ENCODE measurements at regions not wholly inside any gene's neighbourhood (a gene's known extent, or its start where the extent isn't known, plus 50 kb on each side); places are given as distances from the start of the nearest gene placed in this dataset.
"Not testable (repeated sequence)": the region's sequence is repeated elsewhere in the genome, so short reads cannot be mapped to it uniquely, and the experiment has no call there.

DNA sequence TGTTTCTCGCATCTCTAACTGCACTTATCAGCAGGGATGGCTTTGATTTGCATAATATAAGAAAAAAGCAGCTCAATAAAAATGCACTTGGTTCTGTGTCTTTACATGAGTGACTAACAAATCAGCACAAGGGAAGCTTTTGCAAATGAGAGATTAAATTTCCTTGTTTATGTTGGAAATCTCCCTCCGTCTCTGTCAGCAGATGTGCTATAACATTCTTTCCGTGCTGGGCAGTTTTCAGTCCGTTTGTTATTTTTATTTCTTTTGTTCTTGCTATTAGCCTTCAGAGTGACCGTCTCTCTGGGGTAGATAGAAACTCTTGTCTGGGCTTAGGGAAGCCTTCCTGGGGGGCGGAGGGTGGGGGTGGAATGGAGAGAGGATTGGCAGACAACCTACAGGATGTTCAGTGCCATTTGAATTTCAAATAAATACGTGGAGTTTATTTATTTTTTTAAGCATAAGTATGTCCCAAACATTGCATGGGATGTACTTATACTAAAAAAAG, 96.0 kb downstream of the GATA3 start:
- H3K27me3 ChIP-seq (ENCODE audit: control insufficient read depth, insufficient read depth): no peaks in the 10 kb centered on the region
- ATAC-seq (no peak), DNase-seq (no peak)
- no peaks in the 10 kb centered on the region for H3K9me3 ChIP-seq (ENCODE audit: control insufficient read depth, low read length)
- no peaks in the 10 kb centered on the region for H3K4me1 ChIP-seq (ENCODE audit: control insufficient read depth, insufficient read depth, low read length)
- no peak overlapping the region for H3K4me3 ChIP-seq (ENCODE audit: low read length)
- intact Hi-C loops (cut with DNase I): no loop called here
- no peak overlapping the region for H3K27ac ChIP-seq (ENCODE audit: low read length)
- 44% methylated on average over 7 of the region's 7 CpGs for WGBS

DNA sequence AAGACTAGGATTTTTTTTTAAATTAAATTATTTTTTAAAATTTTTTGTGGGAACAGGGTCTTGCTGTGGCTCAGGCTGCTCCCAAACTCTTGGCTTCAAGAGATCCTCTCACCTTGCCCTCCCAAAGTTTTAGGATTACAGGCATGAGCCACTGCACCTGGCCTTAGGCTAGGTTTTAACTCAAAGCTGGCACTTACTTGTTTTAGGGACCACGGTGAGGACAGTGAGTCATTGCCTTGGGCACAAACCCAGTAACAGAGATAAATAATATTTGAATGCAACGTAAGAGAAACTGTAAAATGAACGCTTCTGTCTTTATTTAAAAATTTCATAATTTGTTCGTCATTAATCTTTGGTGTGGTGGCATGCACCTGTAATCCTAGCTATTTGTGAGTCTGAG, 96.6 kb downstream of the GATA3 start:
- intact Hi-C loops (cut with DNase I): no loop called here
- no peaks in the 10 kb centered on the region for H3K4me1 ChIP-seq (ENCODE audit: control insufficient read depth, insufficient read depth, low read length)
- no peaks in the 10 kb centered on the region for H3K27me3 ChIP-seq (ENCODE audit: control insufficient read depth, insufficient read depth)
- no peak overlapping the region for H3K27ac ChIP-seq (ENCODE audit: low read length)
- no peak for DNase-seq
- H3K9me3 ChIP-seq (ENCODE audit: control insufficient read depth, low read length): no peaks in the 10 kb centered on the region
- WGBS: 74% methylated on average over 4 of the region's 4 CpGs
- no peak for ATAC-seq
- no peak overlapping the region for H3K4me3 ChIP-seq (ENCODE audit: low read length)

DNA sequence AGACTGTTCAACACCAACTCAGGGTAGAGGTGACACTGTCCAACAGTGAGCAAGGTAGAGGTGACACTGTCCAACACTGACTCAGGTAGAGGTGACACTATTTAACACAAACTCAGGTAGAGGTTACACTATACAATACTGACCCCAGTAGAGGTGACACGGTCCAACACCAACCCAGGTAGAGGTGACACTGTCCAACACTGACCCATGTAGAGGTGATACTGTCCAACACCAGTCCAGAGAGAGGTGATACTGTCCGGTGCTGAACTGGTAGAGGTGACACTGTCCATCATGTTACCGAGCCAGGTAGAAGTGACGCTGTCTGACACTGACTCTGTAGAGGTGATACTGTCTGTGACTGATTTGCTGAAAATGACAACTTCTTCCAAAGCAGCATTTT, 102.4 kb downstream of the GATA3 start:
- no peaks in the 10 kb centered on the region for H3K9me3 ChIP-seq (ENCODE audit: control insufficient read depth, low read length)
- intact Hi-C loops (cut with DNase I): no loop called here
- DNase-seq (no peak), ATAC-seq (no peak)
- no peaks in the 10 kb centered on the region for H3K27me3 ChIP-seq (ENCODE audit: control insufficient read depth, insufficient read depth)
- H3K4me1 ChIP-seq (ENCODE audit: control insufficient read depth, insufficient read depth, low read length): no peaks in the 10 kb centered on the region
- no peak overlapping the region for H3K4me3 ChIP-seq (ENCODE audit: low read length)
- 95% methylated on average over 4 of the region's 4 CpGs for WGBS
- no peak overlapping the region for H3K27ac ChIP-seq (ENCODE audit: low read length)

DNA sequence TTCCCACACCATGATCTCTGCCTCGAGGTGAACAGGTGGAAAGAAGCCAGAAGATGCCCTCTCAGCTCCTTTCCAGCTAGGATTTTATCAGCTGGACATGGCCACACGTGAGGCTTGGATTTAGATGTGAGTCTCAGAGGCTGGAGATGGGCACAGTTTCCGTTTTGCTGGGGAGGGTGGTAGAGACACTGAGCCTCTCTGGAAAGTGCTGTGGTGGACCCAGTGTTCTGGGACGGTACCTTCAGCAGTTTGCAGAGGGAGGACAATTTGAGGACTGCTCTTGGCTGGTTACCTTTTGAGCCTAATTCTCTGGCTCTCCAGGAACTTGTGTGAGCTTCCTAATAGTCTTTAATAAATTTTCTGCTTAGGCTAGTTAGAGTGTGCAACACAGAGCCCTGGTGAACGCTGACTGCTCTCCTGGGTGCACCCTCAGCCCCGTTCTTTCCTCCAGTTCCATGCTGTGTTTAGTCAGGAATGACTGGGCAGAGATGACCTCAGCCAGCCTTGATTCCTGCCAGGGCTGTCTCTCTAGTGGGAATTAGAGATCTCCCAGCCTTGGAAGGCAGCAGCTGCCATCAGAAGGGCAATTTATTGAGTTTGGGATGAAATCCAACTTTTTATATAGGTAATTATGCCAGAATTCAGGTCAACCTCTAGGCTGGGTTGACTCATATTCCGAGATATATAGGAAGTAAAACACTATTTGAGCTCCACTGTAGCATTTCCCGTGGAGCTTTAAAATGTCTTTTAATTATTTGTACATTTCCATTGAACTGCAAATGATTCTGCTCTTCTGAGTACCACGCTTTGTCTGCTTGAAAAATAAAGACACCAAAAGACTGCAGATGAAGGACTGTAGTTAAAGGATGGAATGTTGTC, 103.9 kb downstream of the GATA3 start:
- intact Hi-C loops (cut with DNase I): no loop called here
- no peaks in the 10 kb centered on the region for H3K27me3 ChIP-seq (ENCODE audit: control insufficient read depth, insufficient read depth)
- H3K9me3 ChIP-seq (ENCODE audit: control insufficient read depth, low read length): no peaks in the 10 kb centered on the region
- no peak overlapping the region for H3K4me3 ChIP-seq (ENCODE audit: low read length)
- no peaks in the 10 kb centered on the region for H3K4me1 ChIP-seq (ENCODE audit: control insufficient read depth, insufficient read depth, low read length)
- WGBS: 57% methylated on average over 9 of the region's 9 CpGs
- no peak overlapping the region for H3K27ac ChIP-seq (ENCODE audit: low read length)
- DNase-seq (no peak), ATAC-seq (no peak)

DNA sequence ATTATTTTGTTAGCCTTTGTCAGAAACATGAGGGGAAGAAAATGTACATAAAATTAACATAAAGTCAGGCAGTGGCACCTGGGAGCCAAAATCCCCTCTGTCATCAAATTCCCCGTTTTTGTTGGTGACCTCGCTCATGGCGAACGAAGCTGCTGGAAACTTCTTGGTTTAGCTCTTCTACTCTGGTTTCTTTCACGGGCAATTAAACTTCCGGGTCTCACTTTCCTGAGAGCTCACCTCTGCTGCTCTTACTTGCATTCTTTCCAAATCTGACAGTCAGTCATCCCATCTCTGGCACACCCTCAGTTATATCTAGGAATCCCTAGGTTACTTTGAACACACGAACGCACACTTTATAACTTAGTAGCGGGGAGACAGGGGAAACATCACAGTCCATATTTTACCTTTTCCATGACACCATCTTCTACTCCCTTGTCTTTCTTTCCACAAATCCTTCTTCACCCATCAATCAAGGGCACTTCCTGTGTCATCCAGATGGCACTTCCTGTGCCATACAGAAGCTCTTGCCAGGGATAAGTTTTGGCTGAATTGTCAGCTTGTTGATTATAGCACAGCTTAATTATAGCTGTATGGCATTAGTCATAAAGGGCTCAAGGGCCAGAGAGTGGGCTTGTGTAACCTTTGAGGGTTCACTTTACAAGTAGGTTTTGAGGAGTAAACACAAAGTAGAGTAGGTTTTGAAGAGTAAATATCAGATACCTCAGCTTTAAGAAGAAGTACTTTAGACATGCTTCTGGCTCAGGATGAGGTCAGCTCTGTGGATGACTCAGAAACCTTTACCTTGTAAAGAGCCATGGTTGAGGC, 105.1 kb downstream of the GATA3 start:
- H3K4me1 ChIP-seq (ENCODE audit: control insufficient read depth, insufficient read depth, low read length): no peaks in the 10 kb centered on the region
- no peak overlapping the region for H3K27ac ChIP-seq (ENCODE audit: low read length)
- 75% methylated on average over 9 of the region's 9 CpGs for WGBS
- H3K4me3 ChIP-seq (ENCODE audit: low read length): no peak overlapping the region
- no peak for ATAC-seq
- DNase-seq: no peak
- no peaks in the 10 kb centered on the region for H3K9me3 ChIP-seq (ENCODE audit: control insufficient read depth, low read length)
- no peaks in the 10 kb centered on the region for H3K27me3 ChIP-seq (ENCODE audit: control insufficient read depth, insufficient read depth)
- intact Hi-C loops (cut with DNase I): no loop called here

DNA sequence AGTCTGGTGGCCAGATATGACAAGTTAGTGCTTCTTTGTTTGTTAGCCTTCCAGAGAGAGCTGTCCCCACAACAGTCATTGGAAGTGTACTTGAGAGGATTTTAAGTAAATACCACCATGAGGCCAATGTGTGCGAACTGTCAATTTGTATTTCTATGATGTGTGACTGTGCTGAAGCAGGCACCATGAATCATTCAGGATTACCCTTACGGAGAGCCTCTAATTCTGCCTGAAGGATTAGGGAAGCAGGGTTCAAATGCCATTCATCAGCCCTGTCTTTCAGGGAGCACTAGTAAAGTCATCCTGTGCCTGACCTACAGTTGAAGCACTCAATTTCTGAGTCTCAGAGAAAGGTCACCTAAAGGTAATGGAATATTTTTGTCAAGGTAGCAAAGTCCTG, 109.3 kb downstream of the GATA3 start:
- intact Hi-C loops (cut with DNase I): no loop called here
- WGBS: 93% methylated on average over 2 of the region's 2 CpGs
- no peaks in the 10 kb centered on the region for H3K27me3 ChIP-seq (ENCODE audit: control insufficient read depth, insufficient read depth)
- H3K9me3 ChIP-seq (ENCODE audit: control insufficient read depth, low read length): no peaks in the 10 kb centered on the region
- ATAC-seq: no peak
- H3K27ac ChIP-seq (ENCODE audit: low read length): no peak overlapping the region
- DNase-seq: no peak
- H3K4me3 ChIP-seq (ENCODE audit: low read length): no peak overlapping the region
- no peaks in the 10 kb centered on the region for H3K4me1 ChIP-seq (ENCODE audit: control insufficient read depth, insufficient read depth, low read length)

DNA sequence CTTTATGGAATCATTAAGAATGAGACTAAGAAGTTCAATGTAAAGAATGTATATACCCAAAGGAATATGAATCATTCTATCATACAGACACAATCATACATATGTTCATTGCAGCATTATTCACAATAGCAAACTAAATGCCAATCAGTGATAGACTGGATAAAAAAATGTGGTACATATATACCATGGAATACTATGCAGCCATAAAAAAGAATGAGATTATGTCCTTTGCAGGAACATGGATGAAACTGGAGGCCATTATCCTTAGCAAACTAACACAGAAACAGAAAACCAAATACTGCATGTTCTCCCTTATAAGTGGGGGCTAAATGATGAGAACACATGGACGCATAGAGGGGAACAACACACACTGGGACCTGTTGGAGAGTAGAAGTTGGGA, 110.2 kb downstream of the GATA3 start:
- H3K9me3 ChIP-seq (ENCODE audit: control insufficient read depth, low read length); DNase-seq; ATAC-seq; intact Hi-C loops (cut with DNase I); H3K27me3 ChIP-seq (ENCODE audit: control insufficient read depth, insufficient read depth); H3K4me3 ChIP-seq (ENCODE audit: low read length); H3K27ac ChIP-seq (ENCODE audit: low read length); H3K4me1 ChIP-seq (ENCODE audit: control insufficient read depth, insufficient read depth, low read length): not testable (repeated sequence)
- 96% methylated on average over 1 of the region's 1 CpG for WGBS

DNA sequence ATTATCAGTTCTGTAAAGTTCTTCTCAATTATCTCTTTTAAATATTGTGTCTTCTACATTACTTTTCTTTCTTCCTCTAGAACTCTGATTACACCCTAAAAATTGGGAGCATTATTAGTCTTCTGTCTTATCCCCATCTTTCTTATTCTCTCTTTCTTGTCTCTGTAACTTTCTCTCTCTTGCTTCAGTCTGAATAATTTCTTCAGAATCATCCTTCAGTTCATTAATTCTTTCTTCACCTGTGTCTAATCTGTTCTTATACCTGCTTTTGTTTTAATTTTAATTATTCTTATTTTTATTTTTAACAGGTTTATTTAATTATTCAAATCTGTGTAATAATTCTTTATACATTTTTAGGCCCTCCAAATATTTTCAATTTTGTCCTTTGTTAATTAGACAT, 114.3 kb downstream of the GATA3 start:
- DNase-seq: no peak
- Histone ChIP-seq H3K4me3 (ENCODE audit: low read length) (no peak overlapping the region), H3K27me3 (ENCODE audit: control insufficient read depth, insufficient read depth) (no peaks in the 10 kb centered on the region), H3K9me3 (ENCODE audit: control insufficient read depth, low read length) (no peaks in the 10 kb centered on the region), H3K4me1 (ENCODE audit: control insufficient read depth, insufficient read depth, low read length) (no peaks in the 10 kb centered on the region), H3K27ac (ENCODE audit: low read length) (no peak overlapping the region)
- intact Hi-C loops (cut with DNase I): no loop called here
- ATAC-seq: no peak

DNA sequence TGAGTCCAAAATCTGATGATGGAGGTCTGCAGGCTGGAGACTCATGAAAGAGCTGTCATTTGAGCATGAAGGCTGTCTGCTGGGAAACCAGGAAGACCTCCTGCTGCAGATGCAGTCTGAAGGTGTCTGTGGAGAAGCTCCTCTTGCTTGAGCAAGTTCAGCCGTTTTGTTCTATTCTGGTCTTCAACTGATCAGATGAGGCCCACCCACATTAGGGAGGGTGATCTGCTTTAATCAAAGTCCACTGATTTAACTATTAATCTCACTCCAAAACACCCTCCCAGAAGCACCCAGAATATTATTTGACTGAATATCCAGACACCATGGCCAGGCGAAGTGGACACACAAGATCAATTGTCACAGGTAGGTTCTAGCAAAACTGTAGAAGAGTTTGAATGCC, 116.5 kb downstream of the GATA3 start:
- Histone ChIP-seq H3K27ac (ENCODE audit: low read length) (no peak overlapping the region), H3K27me3 (ENCODE audit: control insufficient read depth, insufficient read depth) (no peaks in the 10 kb centered on the region), H3K9me3 (ENCODE audit: control insufficient read depth, low read length) (no peaks in the 10 kb centered on the region), H3K4me1 (ENCODE audit: control insufficient read depth, insufficient read depth, low read length) (no peaks in the 10 kb centered on the region), H3K4me3 (ENCODE audit: low read length) (no peak overlapping the region)
- 91% methylated on average over 2 of the region's 2 CpGs for WGBS
- DNase-seq (no peak), ATAC-seq (no peak)
- intact Hi-C loops (cut with DNase I): no loop called here

DNA sequence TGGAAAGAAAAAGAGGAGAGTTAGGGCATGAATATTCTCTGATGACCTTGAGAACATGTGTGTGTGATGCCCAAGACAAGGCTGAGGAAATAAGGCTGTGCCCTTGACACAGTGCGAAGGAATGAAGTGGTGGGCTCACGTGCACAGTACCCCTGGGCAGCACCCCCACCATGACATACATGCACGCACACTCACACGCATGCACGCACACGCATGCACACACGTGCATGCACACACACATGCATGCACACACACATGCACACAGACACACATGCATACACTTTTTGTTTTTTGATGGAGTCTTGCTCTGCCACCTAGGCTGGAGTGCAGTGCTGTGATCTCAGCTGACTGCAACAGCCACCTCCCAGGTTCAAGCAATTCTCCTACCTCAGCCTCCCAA, 118.1 kb downstream of the GATA3 start:
- Histone ChIP-seq H3K4me1 (ENCODE audit: control insufficient read depth, insufficient read depth, low read length) (no peaks in the 10 kb centered on the region), H3K27ac (ENCODE audit: low read length) (no peak overlapping the region), H3K9me3 (ENCODE audit: control insufficient read depth, low read length) (no peaks in the 10 kb centered on the region), H3K27me3 (ENCODE audit: control insufficient read depth, insufficient read depth) (no peaks in the 10 kb centered on the region), H3K4me3 (ENCODE audit: low read length) (no peak overlapping the region)
- intact Hi-C loops (cut with DNase I): no loop called here
- DNase-seq: no peak
- WGBS: 81% methylated on average over 7 of the region's 7 CpGs
- no peak for ATAC-seq

DNA sequence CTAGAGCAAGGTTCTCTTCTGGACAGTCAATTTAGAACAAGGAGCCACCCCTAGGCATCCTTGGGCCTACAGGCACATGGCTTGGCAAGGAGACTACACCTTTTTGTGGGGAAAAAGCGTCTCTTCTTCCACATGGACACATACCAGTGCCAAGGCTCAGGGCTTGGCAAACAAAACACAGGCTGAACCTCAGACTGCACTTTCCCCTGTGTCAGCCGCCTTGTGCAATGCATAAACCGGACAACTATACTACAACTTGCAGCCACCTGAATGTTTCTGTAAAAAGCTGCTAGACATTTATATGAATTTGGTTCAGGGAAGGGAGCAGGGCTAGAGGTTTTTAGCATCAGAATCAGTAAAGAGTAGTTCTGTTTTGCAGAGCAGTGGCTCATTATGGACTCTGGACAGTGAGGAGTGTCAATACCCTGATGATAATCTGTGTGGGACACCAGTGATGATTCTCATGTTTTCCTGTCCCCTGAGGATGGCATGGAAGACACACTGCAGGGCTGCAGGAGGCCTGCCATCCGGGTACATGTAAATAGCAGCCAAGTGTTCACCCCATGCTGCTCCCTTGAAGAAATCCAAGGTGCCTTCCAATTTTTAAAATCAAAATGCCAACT, 118.9 kb downstream of the GATA3 start:
- intact Hi-C loops (cut with DNase I): no loop called here
- no peak overlapping the region for H3K27ac ChIP-seq (ENCODE audit: low read length)
- no peaks in the 10 kb centered on the region for H3K27me3 ChIP-seq (ENCODE audit: control insufficient read depth, insufficient read depth)
- 90% methylated on average over 4 of the region's 4 CpGs for WGBS
- ATAC-seq (no peak), DNase-seq (no peak)
- H3K4me3 ChIP-seq (ENCODE audit: low read length): no peak overlapping the region
- H3K9me3 ChIP-seq (ENCODE audit: control insufficient read depth, low read length): no peaks in the 10 kb centered on the region
- H3K4me1 ChIP-seq (ENCODE audit: control insufficient read depth, insufficient read depth, low read length): no peaks in the 10 kb centered on the region

Data from right cardiac atrium (tissue), 5 donors.